ENCODE measurements at regions not wholly inside any gene's neighbourhood (a gene's known extent, or its start where the extent isn't known, plus 50 kb on each side); places are given as distances from the start of the nearest gene placed in this dataset.
"Not testable (repeated sequence)": the region's sequence is repeated elsewhere in the genome, so short reads cannot be mapped to it uniquely, and the experiment has no call there.

- no peak for DNase-seq
Measured at GRCh38 chr3:17820704-17821103, 78.3 kb upstream of the TBC1D5 start.

- no peak for DNase-seq
Measured at GRCh38 chr3:17820275-17820674, 77.8 kb upstream of the TBC1D5 start.

GRCh38 chr3:17817973-17818372 lies 75.5 kb upstream of the TBC1D5 start:
- DNase-seq, result not testable (repeated sequence)

GRCh38 chr3:17817545-17817944 lies 75.1 kb upstream of the TBC1D5 start:
- DNase-seq, result no peak

DNA sequence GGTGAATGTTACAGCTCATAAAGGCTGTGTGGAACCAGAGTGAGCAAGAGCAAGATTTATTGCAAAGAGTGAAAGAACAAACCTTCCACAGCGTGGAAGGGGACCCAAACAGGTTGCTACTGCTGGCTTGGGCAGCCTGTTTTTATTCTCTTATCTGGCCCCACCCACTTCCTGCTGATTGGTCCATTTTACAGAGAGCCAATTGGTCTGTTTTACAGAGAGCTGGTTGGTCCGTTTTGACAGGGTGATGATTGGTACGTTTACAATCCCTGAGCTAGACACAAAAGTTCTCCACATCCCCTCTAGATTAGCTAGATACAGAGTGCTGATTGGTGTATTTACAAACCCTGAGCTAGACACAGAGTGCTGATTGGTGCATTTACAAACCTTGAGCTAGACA lies 74.4 kb upstream of the TBC1D5 start:
- not testable (repeated sequence) for DNase-seq

GRCh38 chr3:17812328-17812727 lies 69.9 kb upstream of the TBC1D5 start:
- not testable (repeated sequence) for DNase-seq

- DNase-seq, result no peak
Measured at GRCh38 chr3:17811646-17812045, 69.2 kb upstream of the TBC1D5 start.

GRCh38 chr3:17810759-17811158 lies 68.3 kb upstream of the TBC1D5 start:
- DNase-seq, result no peak

GRCh38 chr3:17808994-17809393 lies 66.6 kb upstream of the TBC1D5 start:
- no peak for DNase-seq

DNA sequence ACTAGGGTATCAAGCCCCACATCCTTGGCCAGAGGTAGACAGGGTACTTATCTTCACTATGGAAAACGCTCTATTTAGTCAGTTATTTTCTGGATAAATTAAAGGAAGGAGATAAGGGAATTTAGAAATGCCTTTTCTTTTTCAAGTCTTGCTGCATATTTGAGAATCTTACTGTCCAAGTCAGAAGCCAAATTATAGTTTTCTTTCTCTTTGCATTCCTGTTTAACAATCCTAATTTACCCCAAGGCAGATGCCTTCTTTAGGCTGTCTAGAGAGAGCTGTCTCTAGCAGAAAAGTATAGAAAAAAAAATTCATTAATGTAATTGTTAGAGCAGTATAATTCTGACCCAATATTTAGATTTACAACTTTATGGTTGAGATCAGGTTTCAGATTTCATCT lies 64.4 kb upstream of the TBC1D5 start:
- no peak for DNase-seq

- DNase-seq, result no peak
Measured at GRCh38 chr3:17806201-17806600, 63.8 kb upstream of the TBC1D5 start.

DNA sequence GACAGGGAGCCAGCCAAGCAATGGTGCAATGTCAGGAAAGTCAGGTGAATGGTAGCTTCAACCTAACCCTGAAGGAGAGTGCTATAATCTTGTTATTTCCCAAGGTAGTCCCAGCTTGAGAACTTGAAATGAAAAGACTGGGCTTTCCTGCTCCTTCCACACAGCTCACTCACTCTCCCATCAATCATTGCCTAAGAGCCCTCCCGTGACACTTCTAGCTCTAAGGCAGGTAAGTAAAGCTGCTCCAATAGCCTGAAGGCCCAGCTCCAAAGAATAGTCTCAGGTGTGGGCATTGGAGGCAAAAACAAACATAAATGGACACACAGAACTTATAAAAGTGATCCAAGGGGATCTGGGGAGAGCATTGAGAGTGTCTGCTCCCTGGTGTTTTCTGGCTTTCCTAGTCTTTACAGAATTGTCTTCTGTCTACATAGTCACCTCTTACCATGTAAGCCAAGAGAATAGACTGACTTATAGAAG lies 63.1 kb upstream of the TBC1D5 start:
- no peak for DNase-seq

- no peak for DNase-seq
Measured at GRCh38 chr3:17802950-17803349, 60.5 kb upstream of the TBC1D5 start.

- no peak for DNase-seq
Measured at GRCh38 chr3:17801131-17801530, 58.7 kb upstream of the TBC1D5 start.

GRCh38 chr3:17800232-17800631 lies 57.8 kb upstream of the TBC1D5 start:
- no peak for DNase-seq

GRCh38 chr3:17799312-17799711 lies 56.9 kb upstream of the TBC1D5 start:
- DNase-seq, result no peak

DNA sequence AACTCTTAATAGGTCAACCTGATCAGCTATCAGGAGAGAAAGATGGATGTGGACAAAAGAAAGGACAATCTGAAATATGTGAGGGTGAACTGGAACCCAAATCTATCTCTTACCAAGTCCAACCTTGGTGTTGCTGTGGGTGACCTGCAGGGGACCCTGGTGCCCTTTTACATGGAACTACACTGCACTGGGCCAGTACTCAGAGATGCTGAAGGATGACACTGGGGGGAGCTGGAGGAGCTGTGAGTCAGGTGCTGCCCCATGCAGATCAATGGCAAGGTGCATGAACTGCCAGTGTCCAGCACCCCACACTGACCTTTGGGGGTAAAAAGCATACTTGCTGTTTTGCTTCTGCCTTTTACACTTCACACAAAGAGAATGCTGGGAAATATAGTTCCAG lies 55.6 kb upstream of the TBC1D5 start:
- no peak for DNase-seq

DNA sequence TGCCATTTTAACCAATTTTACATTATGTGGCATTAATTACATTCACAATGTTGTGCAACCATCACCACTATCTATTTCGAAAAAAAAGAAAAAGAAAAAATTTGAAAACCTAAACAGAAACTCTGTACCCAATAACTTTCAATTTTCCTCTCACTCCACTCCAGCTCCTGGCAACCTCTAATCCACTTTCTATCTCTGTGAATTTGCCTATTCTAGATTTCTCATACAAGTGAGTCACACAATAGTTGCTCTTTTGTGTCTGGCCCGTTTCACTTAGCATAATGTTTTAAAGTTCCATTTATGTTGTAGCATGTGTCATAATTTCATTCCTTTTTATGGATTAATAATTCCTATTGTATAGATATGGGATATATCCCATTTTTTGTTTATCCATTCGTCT lies 53.3 kb upstream of the TBC1D5 start:
- DNase-seq, result no peak

GRCh38 chr3:17795280-17795679 lies 52.8 kb upstream of the TBC1D5 start:
- no peak for DNase-seq

- no peak for DNase-seq
Measured at GRCh38 chr3:17793542-17794195, 51.2 kb upstream of the TBC1D5 start.

All from NCI-H1048 (cell line).